ENCODE measurements at regions not wholly inside any gene's neighbourhood (a gene's known extent, or its start where the extent isn't known, plus 50 kb on each side); places are given as distances from the start of the nearest gene placed in this dataset.

DNA sequence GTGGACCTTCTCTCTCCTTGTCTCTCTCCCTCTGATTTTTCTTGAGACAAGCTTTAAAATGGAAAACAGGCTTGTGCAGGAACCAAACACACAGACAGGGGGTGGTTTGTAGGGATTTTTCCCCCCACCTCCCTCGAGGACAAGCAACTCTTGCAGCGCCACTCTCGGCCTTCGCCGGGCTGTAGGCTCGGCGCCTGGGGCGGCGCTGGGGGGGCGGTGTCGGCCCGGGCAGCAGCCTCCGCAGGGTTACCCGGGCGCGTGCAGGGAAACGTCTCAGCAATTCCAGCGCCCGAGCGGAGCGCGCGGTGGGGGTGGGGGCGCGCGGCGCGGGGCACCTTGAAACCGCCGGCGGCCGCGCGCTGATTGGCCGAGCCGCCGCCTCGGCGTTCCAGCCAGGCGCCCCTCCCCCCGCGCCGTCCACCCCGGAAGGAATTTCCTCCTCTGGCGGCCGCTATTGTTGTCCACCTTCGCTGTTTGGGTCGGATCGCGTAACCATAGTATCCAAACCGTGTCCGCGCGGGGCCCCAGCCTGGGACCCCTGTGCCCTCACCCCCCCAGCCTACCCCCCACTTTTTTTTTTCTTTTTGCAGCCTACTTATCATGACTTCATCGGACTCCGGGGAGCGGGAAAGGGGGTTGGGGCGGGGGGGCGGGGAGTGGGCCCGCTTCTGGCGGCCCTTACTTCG, 59.8 kb upstream of the ACOT11 start:
- DNase-seq (ENCODE audit: low spot score), result peak; percentile 93

DNA sequence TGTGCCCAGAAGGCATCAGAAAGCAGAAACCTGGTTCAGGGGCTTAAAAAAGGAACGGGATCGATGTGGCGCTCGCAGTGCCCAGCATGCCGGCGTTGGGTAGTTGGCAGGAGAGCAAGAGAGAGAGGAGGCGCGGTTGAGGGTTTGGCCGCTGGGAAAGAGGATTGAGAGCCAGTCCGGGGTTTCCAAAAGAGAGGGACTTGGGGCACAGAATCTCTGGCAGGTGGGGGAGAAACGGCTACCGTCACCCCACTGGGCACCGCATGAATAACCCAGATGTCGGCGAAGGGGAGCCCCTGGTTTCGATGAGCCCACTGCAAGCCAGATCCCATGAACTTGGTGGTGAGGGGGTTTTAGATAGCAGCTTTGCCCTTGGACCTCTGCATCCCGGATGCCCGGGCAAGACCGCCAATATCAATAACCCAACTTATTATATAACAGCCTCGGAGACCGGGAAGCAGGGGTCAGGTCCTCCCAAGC, 60.4 kb upstream of the ACOT11 start:
- TF ChIP-seq, protein P1, sequence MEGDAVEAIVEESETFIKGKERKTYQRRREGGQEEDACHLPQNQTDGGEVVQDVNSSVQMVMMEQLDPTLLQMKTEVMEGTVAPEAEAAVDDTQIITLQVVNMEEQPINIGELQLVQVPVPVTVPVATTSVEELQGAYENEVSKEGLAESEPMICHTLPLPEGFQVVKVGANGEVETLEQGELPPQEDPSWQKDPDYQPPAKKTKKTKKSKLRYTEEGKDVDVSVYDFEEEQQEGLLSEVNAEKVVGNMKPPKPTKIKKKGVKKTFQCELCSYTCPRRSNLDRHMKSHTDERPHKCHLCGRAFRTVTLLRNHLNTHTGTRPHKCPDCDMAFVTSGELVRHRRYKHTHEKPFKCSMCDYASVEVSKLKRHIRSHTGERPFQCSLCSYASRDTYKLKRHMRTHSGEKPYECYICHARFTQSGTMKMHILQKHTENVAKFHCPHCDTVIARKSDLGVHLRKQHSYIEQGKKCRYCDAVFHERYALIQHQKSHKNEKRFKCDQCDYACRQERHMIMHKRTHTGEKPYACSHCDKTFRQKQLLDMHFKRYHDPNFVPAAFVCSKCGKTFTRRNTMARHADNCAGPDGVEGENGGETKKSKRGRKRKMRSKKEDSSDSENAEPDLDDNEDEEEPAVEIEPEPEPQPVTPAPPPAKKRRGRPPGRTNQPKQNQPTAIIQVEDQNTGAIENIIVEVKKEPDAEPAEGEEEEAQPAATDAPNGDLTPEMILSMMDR (IDR thresholded peaks at IDR 0.05; ENCODE audit: extremely low read depth, missing control alignments), result no peak
- DNase-seq (ENCODE audit: low spot score), result no peak

More for the DNA sequence above, 59.8 kb upstream of the ACOT11 start:
- TF ChIP-seq, protein P1 (IDR thresholded peaks at IDR 0.05; ENCODE audit: extremely low read depth, missing control alignments), result no peak

DNA sequence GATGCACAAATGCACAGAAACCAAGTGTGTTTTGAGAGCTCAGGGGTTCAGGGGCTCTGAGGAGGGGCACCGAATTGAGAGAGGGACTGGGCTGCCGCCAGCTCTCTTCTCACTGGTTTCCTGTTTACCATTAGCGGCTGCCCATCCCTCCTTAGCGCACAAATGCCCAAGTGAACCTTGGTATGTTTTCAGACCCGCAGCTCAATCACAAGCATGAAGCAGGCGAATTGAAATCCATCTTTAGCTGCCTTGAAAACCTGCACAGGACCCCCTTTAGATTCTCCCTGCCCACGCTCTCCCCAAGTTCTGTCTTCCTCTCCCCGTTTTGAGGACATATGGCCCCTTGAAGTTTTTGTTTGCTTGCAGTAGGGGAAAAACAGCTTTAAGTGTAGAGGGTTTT, 61.1 kb upstream of the ACOT11 start:
- no peak for DNase-seq (ENCODE audit: low spot score)
- TF ChIP-seq, protein P1 (IDR thresholded peaks at IDR 0.05; ENCODE audit: extremely low read depth, missing control alignments), result no peak

DNA sequence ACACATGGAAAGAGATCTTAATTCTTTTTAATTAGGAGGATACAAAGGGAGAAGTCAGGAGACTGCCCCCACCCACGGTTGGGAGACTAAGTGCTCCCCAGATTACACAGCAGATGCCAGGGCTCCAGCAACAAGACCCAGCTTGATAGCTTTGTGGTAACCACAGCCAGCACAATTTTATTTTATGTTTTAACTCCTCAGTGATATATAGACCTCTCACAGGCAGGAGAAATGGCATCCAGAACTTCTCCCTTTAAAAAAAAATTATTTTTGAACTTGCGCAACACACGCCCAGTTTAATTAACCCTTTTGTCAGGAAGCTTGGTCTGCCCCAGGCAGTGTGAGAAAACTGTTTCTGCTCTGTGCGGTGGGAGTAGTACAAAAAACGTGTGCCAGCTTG, 62.6 kb upstream of the ACOT11 start:
- TF ChIP-seq, protein P1 (IDR thresholded peaks at IDR 0.05; ENCODE audit: extremely low read depth, missing control alignments), result no peak
- no peak for DNase-seq (ENCODE audit: low spot score)

DNA sequence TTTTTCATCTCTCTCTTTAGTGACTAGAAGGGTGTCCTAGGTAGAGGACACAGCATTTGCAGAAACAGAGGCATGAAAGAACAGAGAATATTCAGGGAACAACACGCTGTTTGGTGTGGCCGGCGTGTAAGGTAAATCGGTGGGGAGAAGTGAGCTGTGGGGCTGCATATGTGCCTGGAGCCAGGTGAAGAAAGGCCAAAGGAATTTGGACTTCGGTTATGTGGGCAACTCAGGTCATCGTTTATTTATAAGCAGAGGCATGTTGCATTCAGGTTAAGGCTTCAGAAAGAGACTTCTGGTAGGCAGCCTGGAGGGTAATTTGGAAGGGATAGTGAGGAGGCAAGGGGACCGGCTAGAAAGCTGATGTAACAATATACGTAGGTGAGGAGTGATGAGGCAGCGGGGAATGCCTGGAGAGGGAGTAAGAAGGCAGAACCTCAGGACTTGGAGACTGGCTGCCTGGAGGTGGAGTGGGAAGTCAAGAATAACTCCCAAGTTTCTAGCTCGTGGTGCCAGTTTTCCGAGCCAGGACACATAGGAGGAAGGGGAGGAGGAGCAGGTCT, 64.1 kb upstream of the ACOT11 start:
- TF ChIP-seq, protein P1 (IDR thresholded peaks at IDR 0.05; ENCODE audit: extremely low read depth, missing control alignments), result no peak
- DNase-seq (ENCODE audit: low spot score), result no peak

DNA sequence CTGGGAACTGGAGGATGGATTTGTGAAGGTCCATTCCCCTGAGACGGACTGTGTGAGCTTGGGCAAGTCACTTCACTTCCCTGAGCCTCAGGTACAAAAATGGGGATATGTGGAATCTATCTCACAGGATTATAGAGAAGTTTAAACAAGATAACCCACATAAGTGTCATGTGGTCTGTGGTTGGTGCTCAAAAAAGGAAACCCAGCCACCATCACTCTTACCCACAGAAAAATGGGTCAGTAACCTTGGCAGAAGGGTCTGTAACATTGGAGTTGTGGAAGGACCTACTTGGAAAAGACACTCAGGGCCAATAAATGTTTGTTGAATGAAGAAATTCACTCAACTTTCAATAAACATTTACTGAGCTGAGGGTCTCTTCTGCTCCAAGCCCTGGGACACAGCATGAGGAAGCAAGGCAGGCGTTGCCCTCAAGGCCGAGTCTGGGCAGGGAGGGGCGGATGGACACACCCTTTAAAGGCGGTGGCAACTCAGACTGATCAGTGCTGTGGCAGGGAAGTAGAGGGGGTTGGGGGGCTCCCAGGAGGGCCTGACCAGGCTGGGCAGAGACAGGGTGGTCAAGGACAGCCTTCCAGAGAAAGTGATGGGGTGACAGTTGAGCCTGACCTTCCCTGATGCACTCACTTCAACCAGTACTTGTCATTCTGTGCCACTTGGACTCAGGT, 66.7 kb upstream of the ACOT11 start:
- TF ChIP-seq, protein P1 (IDR thresholded peaks at IDR 0.05; ENCODE audit: extremely low read depth, missing control alignments), result no peak
- DNase-seq (ENCODE audit: low spot score), result no peak

DNA sequence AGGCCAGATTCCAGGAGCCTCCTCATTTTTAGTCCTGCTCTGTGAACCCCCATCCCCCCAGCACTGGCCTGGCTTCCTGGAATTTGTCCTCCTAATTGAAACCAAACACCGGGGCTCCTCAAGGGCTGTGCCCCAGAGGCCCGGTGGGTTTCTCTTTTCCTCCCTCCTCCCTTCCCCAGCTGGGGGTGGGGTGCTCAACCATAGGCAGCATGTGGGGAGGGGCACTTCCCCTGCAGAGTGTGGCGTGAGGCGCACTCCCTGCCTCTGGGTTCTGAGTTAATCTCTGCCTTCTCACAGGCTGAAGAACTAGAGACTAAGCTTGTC, 67.5 kb upstream of the ACOT11 start:
- TF ChIP-seq, protein P1 (IDR thresholded peaks at IDR 0.05; ENCODE audit: extremely low read depth, missing control alignments), result no peak
- no peak for DNase-seq (ENCODE audit: low spot score)
